ENCODE measurements at regions not wholly inside any gene's neighbourhood (a gene's known extent, or its start where the extent isn't known, plus 50 kb on each side); places are given as distances from the start of the nearest gene placed in this dataset.

DNA sequence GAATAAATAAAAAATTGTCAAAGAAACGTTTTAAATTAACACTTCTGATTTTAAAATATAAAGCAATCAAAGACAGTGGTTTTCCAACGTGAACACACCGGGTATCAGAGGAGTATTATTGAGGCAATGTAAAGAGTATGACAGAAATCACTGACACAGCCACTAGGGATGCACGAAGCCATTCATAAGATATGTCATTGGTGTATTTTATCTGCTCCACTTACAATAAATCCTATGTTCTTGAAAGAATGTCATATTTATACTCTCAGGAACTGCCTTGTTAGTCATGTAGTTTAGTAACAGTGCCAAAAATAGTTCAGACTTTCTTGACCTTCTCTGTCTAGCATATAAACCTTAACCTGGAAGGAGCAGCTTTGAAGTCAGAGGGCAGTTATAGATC, 835.0 kb upstream of the NCAM2 start:
- TF ChIP-seq YY1 (IDR thresholded peaks at IDR 0.05; ENCODE audit: borderline replicate concordance in 1 of 3, control insufficient read depth in 1 of 3, extremely low read depth in 1 of 3, insufficient read depth in 3 of 3, insufficient read length in 1 of 3, insufficient replicate concordance in 2 of 3, low read depth in 1 of 3, low read length in 2 of 3), result no peak
- TF ChIP-seq SETDB1 (IDR thresholded peaks at IDR 0.05; ENCODE audit: low read length), result no peak
- no peak for TF ChIP-seq ZNF274 (IDR thresholded peaks at IDR 0.05; ENCODE audit: borderline replicate concordance, low read depth, low read length)
- TF ChIP-seq BHLHE40 (IDR thresholded peaks at IDR 0.05; ENCODE audit: low read length), result no peak
- TF ChIP-seq, protein P1, sequence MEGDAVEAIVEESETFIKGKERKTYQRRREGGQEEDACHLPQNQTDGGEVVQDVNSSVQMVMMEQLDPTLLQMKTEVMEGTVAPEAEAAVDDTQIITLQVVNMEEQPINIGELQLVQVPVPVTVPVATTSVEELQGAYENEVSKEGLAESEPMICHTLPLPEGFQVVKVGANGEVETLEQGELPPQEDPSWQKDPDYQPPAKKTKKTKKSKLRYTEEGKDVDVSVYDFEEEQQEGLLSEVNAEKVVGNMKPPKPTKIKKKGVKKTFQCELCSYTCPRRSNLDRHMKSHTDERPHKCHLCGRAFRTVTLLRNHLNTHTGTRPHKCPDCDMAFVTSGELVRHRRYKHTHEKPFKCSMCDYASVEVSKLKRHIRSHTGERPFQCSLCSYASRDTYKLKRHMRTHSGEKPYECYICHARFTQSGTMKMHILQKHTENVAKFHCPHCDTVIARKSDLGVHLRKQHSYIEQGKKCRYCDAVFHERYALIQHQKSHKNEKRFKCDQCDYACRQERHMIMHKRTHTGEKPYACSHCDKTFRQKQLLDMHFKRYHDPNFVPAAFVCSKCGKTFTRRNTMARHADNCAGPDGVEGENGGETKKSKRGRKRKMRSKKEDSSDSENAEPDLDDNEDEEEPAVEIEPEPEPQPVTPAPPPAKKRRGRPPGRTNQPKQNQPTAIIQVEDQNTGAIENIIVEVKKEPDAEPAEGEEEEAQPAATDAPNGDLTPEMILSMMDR (IDR thresholded peaks at IDR 0.05 in 2 of 3, conservative IDR thresholded peaks at IDR 0.05 in 1 of 3; ENCODE audit: insufficient read depth in 2 of 3, low read depth in 1 of 3, low read length in 3 of 3), result no peak
- TF ChIP-seq, protein P2, sequence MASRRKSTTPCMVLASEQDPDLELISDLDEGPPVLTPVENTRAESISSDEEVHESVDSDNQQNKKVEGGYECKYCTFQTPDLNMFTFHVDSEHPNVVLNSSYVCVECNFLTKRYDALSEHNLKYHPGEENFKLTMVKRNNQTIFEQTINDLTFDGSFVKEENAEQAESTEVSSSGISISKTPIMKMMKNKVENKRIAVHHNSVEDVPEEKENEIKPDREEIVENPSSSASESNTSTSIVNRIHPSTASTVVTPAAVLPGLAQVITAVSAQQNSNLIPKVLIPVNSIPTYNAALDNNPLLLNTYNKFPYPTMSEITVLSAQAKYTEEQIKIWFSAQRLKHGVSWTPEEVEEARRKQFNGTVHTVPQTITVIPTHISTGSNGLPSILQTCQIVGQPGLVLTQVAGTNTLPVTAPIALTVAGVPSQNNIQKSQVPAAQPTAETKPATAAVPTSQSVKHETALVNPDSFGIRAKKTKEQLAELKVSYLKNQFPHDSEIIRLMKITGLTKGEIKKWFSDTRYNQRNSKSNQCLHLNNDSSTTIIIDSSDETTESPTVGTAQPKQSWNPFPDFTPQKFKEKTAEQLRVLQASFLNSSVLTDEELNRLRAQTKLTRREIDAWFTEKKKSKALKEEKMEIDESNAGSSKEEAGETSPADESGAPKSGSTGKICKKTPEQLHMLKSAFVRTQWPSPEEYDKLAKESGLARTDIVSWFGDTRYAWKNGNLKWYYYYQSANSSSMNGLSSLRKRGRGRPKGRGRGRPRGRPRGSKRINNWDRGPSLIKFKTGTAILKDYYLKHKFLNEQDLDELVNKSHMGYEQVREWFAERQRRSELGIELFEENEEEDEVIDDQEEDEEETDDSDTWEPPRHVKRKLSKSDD (conservative IDR thresholded peaks at IDR 0.05; ENCODE audit: low read length), result no peak
- no peak for TF ChIP-seq RCOR1 (IDR thresholded peaks at IDR 0.05; ENCODE audit: borderline replicate concordance in 1 of 2, low read depth in 2 of 2, low read length in 2 of 2)
- no peak for TF ChIP-seq RFX5 (IDR thresholded peaks at IDR 0.05; ENCODE audit: low read depth, low read length)
- TF ChIP-seq, protein P3, sequence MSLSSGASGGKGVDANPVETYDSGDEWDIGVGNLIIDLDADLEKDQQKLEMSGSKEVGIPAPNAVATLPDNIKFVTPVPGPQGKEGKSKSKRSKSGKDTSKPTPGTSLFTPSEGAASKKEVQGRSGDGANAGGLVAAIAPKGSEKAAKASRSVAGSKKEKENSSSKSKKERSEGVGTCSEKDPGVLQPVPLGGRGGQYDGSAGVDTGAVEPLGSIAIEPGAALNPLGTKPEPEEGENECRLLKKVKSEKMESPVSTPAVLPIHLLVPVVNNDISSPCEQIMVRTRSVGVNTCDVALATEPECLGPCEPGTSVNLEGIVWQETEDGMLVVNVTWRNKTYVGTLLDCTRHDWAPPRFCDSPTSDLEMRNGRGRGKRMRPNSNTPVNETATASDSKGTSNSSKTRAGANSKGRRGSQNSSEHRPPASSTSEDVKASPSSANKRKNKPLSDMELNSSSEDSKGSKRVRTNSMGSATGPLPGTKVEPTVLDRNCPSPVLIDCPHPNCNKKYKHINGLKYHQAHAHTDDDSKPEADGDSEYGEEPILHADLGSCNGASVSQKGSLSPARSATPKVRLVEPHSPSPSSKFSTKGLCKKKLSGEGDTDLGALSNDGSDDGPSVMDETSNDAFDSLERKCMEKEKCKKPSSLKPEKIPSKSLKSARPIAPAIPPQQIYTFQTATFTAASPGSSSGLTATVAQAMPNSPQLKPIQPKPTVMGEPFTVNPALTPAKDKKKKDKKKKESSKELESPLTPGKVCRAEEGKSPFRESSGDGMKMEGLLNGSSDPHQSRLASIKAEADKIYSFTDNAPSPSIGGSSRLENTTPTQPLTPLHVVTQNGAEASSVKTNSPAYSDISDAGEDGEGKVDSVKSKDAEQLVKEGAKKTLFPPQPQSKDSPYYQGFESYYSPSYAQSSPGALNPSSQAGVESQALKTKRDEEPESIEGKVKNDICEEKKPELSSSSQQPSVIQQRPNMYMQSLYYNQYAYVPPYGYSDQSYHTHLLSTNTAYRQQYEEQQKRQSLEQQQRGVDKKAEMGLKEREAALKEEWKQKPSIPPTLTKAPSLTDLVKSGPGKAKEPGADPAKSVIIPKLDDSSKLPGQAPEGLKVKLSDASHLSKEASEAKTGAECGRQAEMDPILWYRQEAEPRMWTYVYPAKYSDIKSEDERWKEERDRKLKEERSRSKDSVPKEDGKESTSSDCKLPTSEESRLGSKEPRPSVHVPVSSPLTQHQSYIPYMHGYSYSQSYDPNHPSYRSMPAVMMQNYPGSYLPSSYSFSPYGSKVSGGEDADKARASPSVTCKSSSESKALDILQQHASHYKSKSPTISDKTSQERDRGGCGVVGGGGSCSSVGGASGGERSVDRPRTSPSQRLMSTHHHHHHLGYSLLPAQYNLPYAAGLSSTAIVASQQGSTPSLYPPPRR (CRISPR knock-in tag; IDR thresholded peaks at IDR 0.05; ENCODE audit: borderline replicate concordance), result no peak
- no peak for TF ChIP-seq ADNP (tag; IDR thresholded peaks at IDR 0.05)
- TF ChIP-seq, protein P4, sequence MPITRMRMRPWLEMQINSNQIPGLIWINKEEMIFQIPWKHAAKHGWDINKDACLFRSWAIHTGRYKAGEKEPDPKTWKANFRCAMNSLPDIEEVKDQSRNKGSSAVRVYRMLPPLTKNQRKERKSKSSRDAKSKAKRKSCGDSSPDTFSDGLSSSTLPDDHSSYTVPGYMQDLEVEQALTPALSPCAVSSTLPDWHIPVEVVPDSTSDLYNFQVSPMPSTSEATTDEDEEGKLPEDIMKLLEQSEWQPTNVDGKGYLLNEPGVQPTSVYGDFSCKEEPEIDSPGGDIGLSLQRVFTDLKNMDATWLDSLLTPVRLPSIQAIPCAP (CRISPR knock-in tag; IDR thresholded peaks at IDR 0.05; ENCODE audit: borderline replicate concordance), result no peak
- no peak for TF ChIP-seq PHF8 (IDR thresholded peaks at IDR 0.05; ENCODE audit: borderline replicate concordance, low read length)

All from K562 (cell line).